Amygdala (tissue), 56 donors: ENCODE measurements at regions not wholly inside any gene's neighbourhood (a gene's known extent, or its start where the extent isn't known, plus 50 kb on each side); places are given as distances from the start of the nearest gene placed in this dataset.

Source experiments
- DNase-seq, 56 donors: peaks; one replicate each; lab custom pipeline; 2025; lab: John Stamatoyannopoulos, UW

GRCh38 chr4:175946472-175947116 is 119.0 kb upstream of the WDR17 start:
- DNase-seq, result peak in 3 of 56 donors; percentile 1 to 3 (median 2)

- peak in 1 of 56 donors; percentile 21 for DNase-seq
Observed at GRCh38 chr4:175947117-175947722, 118.4 kb upstream of the WDR17 start.

- DNase-seq, result no peak
Observed at GRCh38 chr4:175951794-175952193, 113.8 kb upstream of the WDR17 start.

- no peak for DNase-seq
Observed at GRCh38 chr4:175953116-175953515, 112.5 kb upstream of the WDR17 start.

- DNase-seq, result no peak
Observed at GRCh38 chr4:175953960-175954521, 111.6 kb upstream of the WDR17 start.

GRCh38 chr4:175954685-175955084 is 111.0 kb upstream of the WDR17 start:
- DNase-seq, result no peak

GRCh38 chr4:175961604-175962003 is 104.0 kb upstream of the WDR17 start:
- no peak for DNase-seq

- DNase-seq, result no peak
Observed at GRCh38 chr4:175970072-175970471, 95.6 kb upstream of the WDR17 start.

GRCh38 chr4:175970724-175971123 is 94.9 kb upstream of the WDR17 start:
- peak in 3 of 56 donors; percentile 5 to 14 (median 8) for DNase-seq

GRCh38 chr4:175971388-175972179 is 94.1 kb upstream of the WDR17 start:
- DNase-seq, result no peak

GRCh38 chr4:175973027-175973923 is 92.4 kb upstream of the WDR17 start:
- no peak for DNase-seq

GRCh38 chr4:175983636-175984035 is 82.0 kb upstream of the WDR17 start:
- no peak for DNase-seq

GRCh38 chr4:175986668-175987067 is 79.0 kb upstream of the WDR17 start:
- no peak for DNase-seq

- peak in 3 of 56 donors; percentile 6 to 45 (median 7) for DNase-seq
Observed at GRCh38 chr4:175988511-175988910, 77.1 kb upstream of the WDR17 start.

GRCh38 chr4:175996206-175996605 is 69.4 kb upstream of the WDR17 start:
- DNase-seq, result no peak

- DNase-seq, result no peak
Observed at GRCh38 chr4:175997291-175997690, 68.3 kb upstream of the WDR17 start.

GRCh38 chr4:175998782-175999181 is 66.9 kb upstream of the WDR17 start:
- DNase-seq, result no peak

- no peak for DNase-seq
Observed at GRCh38 chr4:175999944-176000343, 65.7 kb upstream of the WDR17 start.

- DNase-seq, result peak in 55 of 56 donors; percentile 15 to 87 (median 62)
Observed at GRCh38 chr4:176001151-176002006, 64.3 kb upstream of the WDR17 start.
